ENCODE measurements at regions not wholly inside any gene's neighbourhood (a gene's known extent, or its start where the extent isn't known, plus 50 kb on each side); places are given as distances from the start of the nearest gene placed in this dataset.
"Not testable (repeated sequence)": the region's sequence is repeated elsewhere in the genome, so short reads cannot be mapped to it uniquely, and the experiment has no call there.

GRCh38 chr13:90591260-90591926 lies 756.1 kb upstream of the MIR17HG start:
- intact Hi-C loops (cut with micrococcal nuclease): no loop called here
- ATAC-seq: no peak
- DNase-seq: no peak

GRCh38 chr13:90591927-90592268 lies 755.6 kb upstream of the MIR17HG start:
- DNase-seq (no peak), ATAC-seq (no peak)
- intact Hi-C loops (cut with micrococcal nuclease): no loop called here

- ATAC-seq (no peak), DNase-seq (no peak)
- intact Hi-C loops (cut with micrococcal nuclease): no loop called here
These were observed 754.5 kb upstream of the MIR17HG start for GRCh38 chr13:90592943-90593342.

GRCh38 chr13:90594681-90595080 lies 752.8 kb upstream of the MIR17HG start:
- ATAC-seq: no peak
- intact Hi-C loops (cut with micrococcal nuclease): no loop called here
- DNase-seq: no peak

GRCh38 chr13:90605664-90606063 lies 741.8 kb upstream of the MIR17HG start:
- intact Hi-C loops (cut with micrococcal nuclease): no loop called here
- ATAC-seq: no peak
- DNase-seq: no peak

GRCh38 chr13:90606921-90607320 lies 740.6 kb upstream of the MIR17HG start:
- ATAC-seq; intact Hi-C loops (cut with micrococcal nuclease); DNase-seq: not testable (repeated sequence)

GRCh38 chr13:90612391-90612790 lies 735.1 kb upstream of the MIR17HG start:
- intact Hi-C loops (cut with micrococcal nuclease): no loop called here
- ATAC-seq (no peak), DNase-seq (no peak)

- no peak for DNase-seq
- no peak for ATAC-seq
- intact Hi-C loops (cut with micrococcal nuclease): no loop called here
These were observed 734.3 kb upstream of the MIR17HG start for GRCh38 chr13:90613076-90613795.

GRCh38 chr13:90615236-90615635 lies 732.3 kb upstream of the MIR17HG start:
- ATAC-seq (no peak), DNase-seq (no peak)
- intact Hi-C loops (cut with micrococcal nuclease): no loop called here

- intact Hi-C loops (cut with micrococcal nuclease): no loop called here
- ATAC-seq (no peak), DNase-seq (no peak)
These were observed 731.7 kb upstream of the MIR17HG start for GRCh38 chr13:90615767-90616166.

GRCh38 chr13:90618133-90618532 lies 729.4 kb upstream of the MIR17HG start:
- intact Hi-C loops (cut with micrococcal nuclease): no loop called here
- ATAC-seq: no peak

GRCh38 chr13:90622541-90622940 lies 724.9 kb upstream of the MIR17HG start:
- no peak for ATAC-seq
- intact Hi-C loops (cut with micrococcal nuclease): no loop called here

More at GRCh38 chr13:90618133-90618532, 729.4 kb upstream of the MIR17HG start:
- DNase-seq: no peak

GRCh38 chr13:90623318-90624011 lies 724.0 kb upstream of the MIR17HG start:
- ATAC-seq (no peak), DNase-seq (no peak)
- intact Hi-C loops (cut with micrococcal nuclease): no loop called here

More at GRCh38 chr13:90622541-90622940, 724.9 kb upstream of the MIR17HG start:
- no peak for DNase-seq

- ATAC-seq (no peak), DNase-seq (no peak)
- intact Hi-C loops (cut with micrococcal nuclease): no loop called here
These were observed 719.7 kb upstream of the MIR17HG start for GRCh38 chr13:90627813-90628212.

- intact Hi-C loops (cut with micrococcal nuclease): no loop called here
- no peak for ATAC-seq
- DNase-seq: no peak
These were observed 719.0 kb upstream of the MIR17HG start for GRCh38 chr13:90628471-90628870.

GRCh38 chr13:90630716-90631115 lies 716.8 kb upstream of the MIR17HG start:
- no peak for DNase-seq
- ATAC-seq: no peak
- intact Hi-C loops (cut with micrococcal nuclease): no loop called here

- no peak for DNase-seq
- no peak for ATAC-seq
- intact Hi-C loops (cut with micrococcal nuclease): no loop called here
These were observed 715.3 kb upstream of the MIR17HG start for GRCh38 chr13:90632184-90632583.

GRCh38 chr13:90633849-90634248 lies 713.6 kb upstream of the MIR17HG start:
- DNase-seq (no peak), ATAC-seq (no peak)
- intact Hi-C loops (cut with micrococcal nuclease): no loop called here

GRCh38 chr13:90640976-90641375 lies 706.5 kb upstream of the MIR17HG start:
- ATAC-seq: no peak
- no peak for DNase-seq
- intact Hi-C loops (cut with micrococcal nuclease): no loop called here

GRCh38 chr13:90641884-90642283 lies 705.6 kb upstream of the MIR17HG start:
- no peak for ATAC-seq

More at GRCh38 chr13:90641884-90642283, 705.6 kb upstream of the MIR17HG start:
- intact Hi-C loops (cut with micrococcal nuclease): no loop called here
- DNase-seq: no peak
